GM23338 (cell line): ENCODE measurements at regions not wholly inside any gene's neighbourhood (a gene's known extent, or its start where the extent isn't known, plus 50 kb on each side); places are given as distances from the start of the nearest gene placed in this dataset.

Experiments used
- ATAC-seq: fragments of 200-7000 bp; cut with Tn5 transposase; 3 replicates; pipeline ENCODE4 v1.9.1; 2020
- DNase-seq: peaks from one replicate; pipeline ENCODE4 v3.0.0-alpha.2; 2015; ENCODE audit warnings: low spot score
- H2AFZ ChIP-seq: fragments of 200-600 bp; sonication (generic); 2 replicates; pipeline ENCODE4 v1.8.0; 2016; ENCODE audit warnings: antibody characterized with exemption, mild to moderate bottlenecking, moderate library complexity
- H3F3A ChIP-seq: fragments of 200-600 bp; sonication (generic); replicated peaks from 2 replicates; pipeline ENCODE4 v1.8.0; 2017; ENCODE audit warnings: antibody characterized with exemption, mixed run types, low read depth
- H3K27ac ChIP-seq: fragments of 200-600 bp; sonication (generic); 2 replicates; pipeline ENCODE4 v1.6.1; 2016; ENCODE audit warnings: low read depth
- H3K27me3 ChIP-seq: fragments of 200-600 bp; sonication (generic); 2 replicates; pipeline ENCODE4 v1.8.0; 2016; ENCODE audit warnings: mild to moderate bottlenecking, mixed run types, moderate library complexity; ENCODE audit not compliant: insufficient read depth
- H3K36me3 ChIP-seq: fragments of 200-600 bp; sonication (generic); 2 replicates; pipeline ENCODE4 v1.8.0; 2016; ENCODE audit warnings: mild to moderate bottlenecking; ENCODE audit not compliant: insufficient read depth
- H3K4me1 ChIP-seq: fragments of 200-600 bp; sonication (generic); 2 replicates; pipeline ENCODE4 v1.8.0; 2016; ENCODE audit warnings: mild to moderate bottlenecking, moderate library complexity; ENCODE audit not compliant: insufficient read depth
- H3K4me2 ChIP-seq: fragments of 200-600 bp; sonication (generic); 2 replicates; pipeline ENCODE4 v1.7.1; 2017; ENCODE audit warnings: mixed run types
- H3K4me3 ChIP-seq: fragments of 200-600 bp; sonication (generic); 2 replicates; pipeline ENCODE4 v1.6.1; 2016; ENCODE audit warnings: mixed run types
- H3K79me2 ChIP-seq: fragments of 200-600 bp; sonication (generic); replicated peaks from 2 replicates; pipeline ENCODE4 v1.8.0; 2017; ENCODE audit warnings: mild to moderate bottlenecking; ENCODE audit not compliant: insufficient read depth
- H3K9me2 ChIP-seq: fragments of 200-600 bp; sonication (generic); 2 replicates; pipeline ENCODE4 v1.8.0; 2017; ENCODE audit not compliant: insufficient read depth
- H4K20me1 ChIP-seq: fragments of 200-600 bp; sonication (generic); replicated peaks from 2 replicates; pipeline ENCODE4 v1.8.0; 2017; ENCODE audit warnings: mild to moderate bottlenecking; ENCODE audit not compliant: insufficient read depth
- H3K27ac Mint-ChIP-seq: 2 replicates; pipeline ENCODE4 v1.8.0; 2020; ENCODE audit warnings: inconsistent platforms, mild to moderate bottlenecking, moderate library complexity, mixed read lengths
- H3K27me3 Mint-ChIP-seq: 3 replicates; pipeline ENCODE4 v1.8.0; 2022; ENCODE audit warnings: low read depth, mild to moderate bottlenecking, moderate library complexity, mixed read lengths, inconsistent platforms; ENCODE audit not compliant: insufficient read depth, poor library complexity
- H3K36me3 Mint-ChIP-seq: 3 replicates; pipeline ENCODE4 v1.8.0; 2021; ENCODE audit warnings: low read depth, mild to moderate bottlenecking, inconsistent platforms, moderate library complexity, mixed read lengths
- H3K4me1 Mint-ChIP-seq: 3 replicates; pipeline ENCODE4 v1.8.0; 2020; ENCODE audit warnings: mild to moderate bottlenecking, inconsistent platforms, mixed read lengths
- H3K4me3 Mint-ChIP-seq: 3 replicates; pipeline ENCODE4 v1.8.0; 2021; ENCODE audit warnings: moderate library complexity, mild to moderate bottlenecking, inconsistent platforms, mixed read lengths
- H3K9me3 Mint-ChIP-seq: 3 replicates; pipeline ENCODE4 v1.8.0; 2020; ENCODE audit warnings: moderate library complexity, mild to moderate bottlenecking, inconsistent platforms, mixed read lengths
- EZH2 ChIP-seq: fragments of 200-600 bp; sonication (generic); IDR thresholded peaks from one replicate; pipeline ENCODE4 v1.8.0; 2017; ENCODE audit warnings: antibody characterized with exemption, mild to moderate bottlenecking, low read depth; ENCODE audit not compliant: unreplicated experiment
- EZH2phosphoT487 ChIP-seq: fragments of 200-600 bp; sonication (generic); IDR thresholded peaks from one replicate; pipeline ENCODE4 v1.8.1; 2018; ENCODE audit warnings: antibody characterized with exemption; ENCODE audit not compliant: unreplicated experiment
- POLR2AphosphoS5 ChIP-seq: IDR thresholded peaks from 2 replicates; pipeline ENCODE4 v1.6.1; 2016; ENCODE audit warnings: antibody characterized with exemption, low read depth
- STAT1 ChIP-seq: IDR thresholded peaks from one replicate; pipeline ENCODE4 v1.6.1; 2016; ENCODE audit warnings: antibody characterized with exemption; ENCODE audit not compliant: unreplicated experiment
- ZNF331 ChIP-seq: fragments of 250-450 bp; sonication (Bioruptor Pico); IDR thresholded peaks from 2 replicates; pipeline ENCODE4 v1.5.0; 2020; ENCODE audit warnings: low read depth, mild to moderate bottlenecking, moderate library complexity
- TF ChIP-seq, protein P1 (sequence below): IDR thresholded peaks from one replicate; pipeline ENCODE4 v1.6.1; 2018; ENCODE audit warnings: antibody characterized with exemption; ENCODE audit not compliant: unreplicated experiment
- TF ChIP-seq, protein P2 (sequence below), 2 experiments: fragments of 200-600 bp in 1 of 2; sonication (generic) in 1 of 2; conservative IDR thresholded peaks; 2 replicates each; pipeline versions ENCODE4 v1.5.1 to v1.6.1; 2016 to 2017; ENCODE audit warnings: antibody characterized with exemption in 2 of 2, low read depth in 2 of 2, mild to moderate bottlenecking in 2 of 2, moderate library complexity in 1 of 2
- TF ChIP-seq, protein P3 (sequence below): IDR thresholded peaks from 2 replicates; pipeline ENCODE4 v1.6.1; 2016; ENCODE audit warnings: antibody characterized with exemption
- TF ChIP-seq, protein P4 (sequence below): fragments of 250-450 bp; sonication (Bioruptor Pico); IDR thresholded peaks from 2 replicates; pipeline ENCODE4 v1.5.0; 2020; ENCODE audit warnings: mild to moderate bottlenecking, moderate library complexity

DNA sequence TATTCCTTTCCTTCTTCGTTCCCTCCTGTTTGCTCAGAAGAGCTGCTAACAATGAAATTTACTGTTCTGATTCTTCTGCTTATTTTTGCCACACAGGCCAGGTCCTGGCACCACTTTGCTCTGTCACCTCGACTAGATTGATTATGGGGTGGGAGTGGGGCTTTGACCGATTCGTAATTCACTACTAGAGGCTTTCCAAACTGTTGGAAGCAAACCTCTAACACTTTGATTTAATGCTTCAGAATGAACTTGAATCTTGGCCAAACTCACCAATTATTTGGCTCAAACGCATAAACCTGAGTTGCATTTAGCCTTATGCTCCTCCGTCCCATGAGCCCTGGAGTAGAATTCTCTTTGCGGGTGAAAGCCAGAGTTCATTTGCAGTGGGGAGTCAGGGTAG is 476.2 kb upstream of the FZD8 start (continued):
- TF ChIP-seq EZH2 (no peak), ZNF331 (no peak), POLR2AphosphoS5 (no peak)
- TF ChIP-seq, protein P1, sequence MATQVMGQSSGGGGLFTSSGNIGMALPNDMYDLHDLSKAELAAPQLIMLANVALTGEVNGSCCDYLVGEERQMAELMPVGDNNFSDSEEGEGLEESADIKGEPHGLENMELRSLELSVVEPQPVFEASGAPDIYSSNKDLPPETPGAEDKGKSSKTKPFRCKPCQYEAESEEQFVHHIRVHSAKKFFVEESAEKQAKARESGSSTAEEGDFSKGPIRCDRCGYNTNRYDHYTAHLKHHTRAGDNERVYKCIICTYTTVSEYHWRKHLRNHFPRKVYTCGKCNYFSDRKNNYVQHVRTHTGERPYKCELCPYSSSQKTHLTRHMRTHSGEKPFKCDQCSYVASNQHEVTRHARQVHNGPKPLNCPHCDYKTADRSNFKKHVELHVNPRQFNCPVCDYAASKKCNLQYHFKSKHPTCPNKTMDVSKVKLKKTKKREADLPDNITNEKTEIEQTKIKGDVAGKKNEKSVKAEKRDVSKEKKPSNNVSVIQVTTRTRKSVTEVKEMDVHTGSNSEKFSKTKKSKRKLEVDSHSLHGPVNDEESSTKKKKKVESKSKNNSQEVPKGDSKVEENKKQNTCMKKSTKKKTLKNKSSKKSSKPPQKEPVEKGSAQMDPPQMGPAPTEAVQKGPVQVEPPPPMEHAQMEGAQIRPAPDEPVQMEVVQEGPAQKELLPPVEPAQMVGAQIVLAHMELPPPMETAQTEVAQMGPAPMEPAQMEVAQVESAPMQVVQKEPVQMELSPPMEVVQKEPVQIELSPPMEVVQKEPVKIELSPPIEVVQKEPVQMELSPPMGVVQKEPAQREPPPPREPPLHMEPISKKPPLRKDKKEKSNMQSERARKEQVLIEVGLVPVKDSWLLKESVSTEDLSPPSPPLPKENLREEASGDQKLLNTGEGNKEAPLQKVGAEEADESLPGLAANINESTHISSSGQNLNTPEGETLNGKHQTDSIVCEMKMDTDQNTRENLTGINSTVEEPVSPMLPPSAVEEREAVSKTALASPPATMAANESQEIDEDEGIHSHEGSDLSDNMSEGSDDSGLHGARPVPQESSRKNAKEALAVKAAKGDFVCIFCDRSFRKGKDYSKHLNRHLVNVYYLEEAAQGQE: no peak
- TF ChIP-seq, protein P2, sequence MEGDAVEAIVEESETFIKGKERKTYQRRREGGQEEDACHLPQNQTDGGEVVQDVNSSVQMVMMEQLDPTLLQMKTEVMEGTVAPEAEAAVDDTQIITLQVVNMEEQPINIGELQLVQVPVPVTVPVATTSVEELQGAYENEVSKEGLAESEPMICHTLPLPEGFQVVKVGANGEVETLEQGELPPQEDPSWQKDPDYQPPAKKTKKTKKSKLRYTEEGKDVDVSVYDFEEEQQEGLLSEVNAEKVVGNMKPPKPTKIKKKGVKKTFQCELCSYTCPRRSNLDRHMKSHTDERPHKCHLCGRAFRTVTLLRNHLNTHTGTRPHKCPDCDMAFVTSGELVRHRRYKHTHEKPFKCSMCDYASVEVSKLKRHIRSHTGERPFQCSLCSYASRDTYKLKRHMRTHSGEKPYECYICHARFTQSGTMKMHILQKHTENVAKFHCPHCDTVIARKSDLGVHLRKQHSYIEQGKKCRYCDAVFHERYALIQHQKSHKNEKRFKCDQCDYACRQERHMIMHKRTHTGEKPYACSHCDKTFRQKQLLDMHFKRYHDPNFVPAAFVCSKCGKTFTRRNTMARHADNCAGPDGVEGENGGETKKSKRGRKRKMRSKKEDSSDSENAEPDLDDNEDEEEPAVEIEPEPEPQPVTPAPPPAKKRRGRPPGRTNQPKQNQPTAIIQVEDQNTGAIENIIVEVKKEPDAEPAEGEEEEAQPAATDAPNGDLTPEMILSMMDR (conservative IDR thresholded peaks at IDR 0.05; ENCODE audit: low read depth in 2 of 2): no peak
- TF ChIP-seq, protein P3, sequence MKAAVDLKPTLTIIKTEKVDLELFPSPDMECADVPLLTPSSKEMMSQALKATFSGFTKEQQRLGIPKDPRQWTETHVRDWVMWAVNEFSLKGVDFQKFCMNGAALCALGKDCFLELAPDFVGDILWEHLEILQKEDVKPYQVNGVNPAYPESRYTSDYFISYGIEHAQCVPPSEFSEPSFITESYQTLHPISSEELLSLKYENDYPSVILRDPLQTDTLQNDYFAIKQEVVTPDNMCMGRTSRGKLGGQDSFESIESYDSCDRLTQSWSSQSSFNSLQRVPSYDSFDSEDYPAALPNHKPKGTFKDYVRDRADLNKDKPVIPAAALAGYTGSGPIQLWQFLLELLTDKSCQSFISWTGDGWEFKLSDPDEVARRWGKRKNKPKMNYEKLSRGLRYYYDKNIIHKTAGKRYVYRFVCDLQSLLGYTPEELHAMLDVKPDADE: no peak

- Mint-ChIP-seq H3K9me3 (no peaks in the 10 kb centered on the region), H3K27me3 (no peaks in the 10 kb centered on the region), H3K4me1 (peaks cover 7% of the 10 kb centered on the region), H3K4me3 (no peak overlapping the region), H3K27ac (no peak overlapping the region), H3K36me3 (no peaks in the 10 kb centered on the region)
- Histone ChIP-seq H3K27me3 (no peaks in the 10 kb centered on the region), H4K20me1 (no peaks in the 10 kb centered on the region), H2AFZ (peak overlapping the region; percentile 53; the same call in 1 of the 2 replicates), H3K36me3 (no peaks in the 10 kb centered on the region), H3F3A (no peaks in the 10 kb centered on the region), H3K9me2 (no peaks in the 10 kb centered on the region), H3K4me2 (no peak overlapping the region), H3K27ac (no peak overlapping the region), H3K4me3 (no peak overlapping the region), H3K79me2 (no peaks in the 10 kb centered on the region), H3K4me1 (0 out of 2 replicates have a peak, but pooled peaks cover 6% of the 10 kb centered on the region)
- no peak for DNase-seq
- ATAC-seq: no peak
- TF ChIP-seq, protein P4, sequence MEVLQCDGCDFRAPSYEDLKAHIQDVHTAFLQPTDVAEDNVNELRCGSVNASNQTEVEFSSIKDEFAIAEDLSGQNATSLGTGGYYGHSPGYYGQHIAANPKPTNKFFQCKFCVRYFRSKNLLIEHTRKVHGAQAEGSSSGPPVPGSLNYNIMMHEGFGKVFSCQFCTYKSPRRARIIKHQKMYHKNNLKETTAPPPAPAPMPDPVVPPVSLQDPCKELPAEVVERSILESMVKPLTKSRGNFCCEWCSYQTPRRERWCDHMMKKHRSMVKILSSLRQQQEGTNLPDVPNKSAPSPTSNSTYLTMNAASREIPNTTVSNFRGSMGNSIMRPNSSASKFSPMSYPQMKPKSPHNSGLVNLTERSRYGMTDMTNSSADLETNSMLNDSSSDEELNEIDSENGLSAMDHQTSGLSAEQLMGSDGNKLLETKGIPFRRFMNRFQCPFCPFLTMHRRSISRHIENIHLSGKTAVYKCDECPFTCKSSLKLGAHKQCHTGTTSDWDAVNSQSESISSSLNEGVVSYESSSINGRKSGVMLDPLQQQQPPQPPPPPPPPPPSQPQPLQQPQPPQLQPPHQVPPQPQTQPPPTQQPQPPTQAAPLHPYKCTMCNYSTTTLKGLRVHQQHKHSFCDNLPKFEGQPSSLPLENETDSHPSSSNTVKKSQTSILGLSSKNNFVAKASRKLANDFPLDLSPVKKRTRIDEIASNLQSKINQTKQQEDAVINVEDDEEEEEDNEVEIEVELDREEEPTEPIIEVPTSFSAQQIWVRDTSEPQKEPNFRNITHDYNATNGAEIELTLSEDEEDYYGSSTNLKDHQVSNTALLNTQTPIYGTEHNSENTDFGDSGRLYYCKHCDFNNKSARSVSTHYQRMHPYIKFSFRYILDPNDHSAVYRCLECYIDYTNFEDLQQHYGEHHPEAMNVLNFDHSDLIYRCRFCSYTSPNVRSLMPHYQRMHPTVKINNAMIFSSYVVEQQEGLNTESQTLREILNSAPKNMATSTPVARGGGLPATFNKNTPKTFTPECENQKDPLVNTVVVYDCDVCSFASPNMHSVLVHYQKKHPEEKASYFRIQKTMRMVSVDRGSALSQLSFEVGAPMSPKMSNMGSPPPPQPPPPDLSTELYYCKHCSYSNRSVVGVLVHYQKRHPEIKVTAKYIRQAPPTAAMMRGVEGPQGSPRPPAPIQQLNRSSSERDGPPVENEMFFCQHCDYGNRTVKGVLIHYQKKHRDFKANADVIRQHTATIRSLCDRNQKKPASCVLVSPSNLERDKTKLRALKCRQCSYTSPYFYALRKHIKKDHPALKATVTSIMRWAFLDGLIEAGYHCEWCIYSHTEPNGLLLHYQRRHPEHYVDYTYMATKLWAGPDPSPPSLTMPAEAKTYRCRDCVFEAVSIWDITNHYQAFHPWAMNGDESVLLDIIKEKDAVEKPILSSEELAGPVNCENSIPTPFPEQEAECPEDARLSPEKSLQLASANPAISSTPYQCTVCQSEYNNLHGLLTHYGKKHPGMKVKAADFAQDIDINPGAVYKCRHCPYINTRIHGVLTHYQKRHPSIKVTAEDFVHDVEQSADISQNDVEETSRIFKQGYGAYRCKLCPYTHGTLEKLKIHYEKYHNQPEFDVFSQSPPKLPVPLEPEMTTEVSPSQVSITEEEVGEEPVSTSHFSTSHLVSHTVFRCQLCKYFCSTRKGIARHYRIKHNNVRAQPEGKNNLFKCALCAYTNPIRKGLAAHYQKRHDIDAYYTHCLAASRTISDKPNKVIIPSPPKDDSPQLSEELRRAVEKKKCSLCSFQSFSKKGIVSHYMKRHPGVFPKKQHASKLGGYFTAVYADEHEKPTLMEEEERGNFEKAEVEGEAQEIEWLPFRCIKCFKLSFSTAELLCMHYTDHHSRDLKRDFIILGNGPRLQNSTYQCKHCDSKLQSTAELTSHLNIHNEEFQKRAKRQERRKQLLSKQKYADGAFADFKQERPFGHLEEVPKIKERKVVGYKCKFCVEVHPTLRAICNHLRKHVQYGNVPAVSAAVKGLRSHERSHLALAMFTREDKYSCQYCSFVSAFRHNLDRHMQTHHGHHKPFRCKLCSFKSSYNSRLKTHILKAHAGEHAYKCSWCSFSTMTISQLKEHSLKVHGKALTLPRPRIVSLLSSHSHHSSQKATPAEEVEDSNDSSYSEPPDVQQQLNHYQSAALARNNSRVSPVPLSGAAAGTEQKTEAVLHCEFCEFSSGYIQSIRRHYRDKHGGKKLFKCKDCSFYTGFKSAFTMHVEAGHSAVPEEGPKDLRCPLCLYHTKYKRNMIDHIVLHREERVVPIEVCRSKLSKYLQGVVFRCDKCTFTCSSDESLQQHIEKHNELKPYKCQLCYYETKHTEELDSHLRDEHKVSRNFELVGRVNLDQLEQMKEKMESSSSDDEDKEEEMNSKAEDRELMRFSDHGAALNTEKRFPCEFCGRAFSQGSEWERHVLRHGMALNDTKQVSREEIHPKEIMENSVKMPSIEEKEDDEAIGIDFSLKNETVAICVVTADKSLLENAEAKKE (CRISPR knock-in tag): no peak
- TF ChIP-seq, protein P1: no peak
- TF ChIP-seq EZH2phosphoT487 (no peak), STAT1 (no peak)
Measured at GRCh38 chr10:36117890-36118289, 475.8 kb upstream of the FZD8 start.
